HCEC 1CT (cell line): ENCODE measurements at regions not wholly inside any gene's neighbourhood (a gene's known extent, or its start where the extent isn't known, plus 50 kb on each side); places are given as distances from the start of the nearest gene placed in this dataset.
"Not testable (repeated sequence)": the region's sequence is repeated elsewhere in the genome, so short reads cannot be mapped to it uniquely, and the experiment has no call there.

Experiments
- DNase-seq: peaks from one replicate; pipeline ENCODE4 v3.0.0-alpha.2; 2017

DNA sequence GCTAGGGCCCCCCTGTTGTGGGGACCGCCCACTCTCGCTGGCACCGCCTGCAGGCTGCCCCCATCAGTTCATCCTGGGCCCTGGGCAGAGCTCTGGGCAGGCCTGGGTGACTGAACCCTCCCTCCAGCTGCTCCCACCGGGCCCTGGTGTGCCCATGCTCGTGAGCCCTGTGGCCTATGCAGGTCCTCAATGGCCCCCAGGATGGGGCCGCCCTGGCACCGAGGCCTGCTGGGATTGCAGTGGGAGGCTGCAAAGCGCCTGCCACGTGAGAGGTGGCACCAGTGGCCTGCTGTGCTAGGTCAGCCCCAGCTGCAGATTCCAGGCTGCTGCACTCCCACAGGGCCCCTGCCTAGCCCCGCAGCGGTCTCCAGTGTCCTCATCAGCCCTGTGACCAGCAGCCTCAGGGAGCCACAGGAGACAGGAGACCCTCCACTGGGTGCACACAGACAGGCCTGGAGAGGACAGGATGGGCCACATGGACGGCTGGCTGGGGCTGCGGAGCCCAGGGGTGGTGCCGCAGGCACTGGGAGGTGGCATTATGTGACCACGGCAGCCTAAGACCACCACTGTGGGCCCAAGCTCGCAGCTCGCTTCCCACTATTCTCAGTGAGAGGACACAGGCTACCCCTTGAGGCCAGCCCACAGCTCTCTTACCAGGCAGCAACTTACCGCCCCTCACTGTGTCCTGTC lies 199.4 kb downstream of the BCR start:
- not testable (repeated sequence) for DNase-seq

DNA sequence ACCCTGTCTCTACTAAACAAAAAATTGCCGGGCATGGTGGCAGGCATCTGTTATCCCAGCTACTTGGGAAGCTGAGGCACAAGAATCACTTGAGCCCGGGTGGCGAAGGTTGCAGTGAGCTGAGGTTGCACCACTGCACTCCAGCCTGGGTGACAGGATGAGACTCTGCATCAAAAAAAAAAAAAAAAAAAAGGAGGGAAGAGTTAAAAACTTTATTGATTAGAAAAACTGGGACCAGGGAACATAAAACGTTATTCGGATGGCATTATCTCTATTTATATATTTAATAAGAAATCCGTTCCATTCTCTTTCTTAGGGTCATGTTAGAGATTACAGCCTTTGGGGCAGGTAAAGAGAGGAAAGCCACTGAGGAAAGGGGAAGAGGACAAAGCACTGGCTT lies 197.5 kb downstream of the BCR start:
- no peak for DNase-seq

DNA sequence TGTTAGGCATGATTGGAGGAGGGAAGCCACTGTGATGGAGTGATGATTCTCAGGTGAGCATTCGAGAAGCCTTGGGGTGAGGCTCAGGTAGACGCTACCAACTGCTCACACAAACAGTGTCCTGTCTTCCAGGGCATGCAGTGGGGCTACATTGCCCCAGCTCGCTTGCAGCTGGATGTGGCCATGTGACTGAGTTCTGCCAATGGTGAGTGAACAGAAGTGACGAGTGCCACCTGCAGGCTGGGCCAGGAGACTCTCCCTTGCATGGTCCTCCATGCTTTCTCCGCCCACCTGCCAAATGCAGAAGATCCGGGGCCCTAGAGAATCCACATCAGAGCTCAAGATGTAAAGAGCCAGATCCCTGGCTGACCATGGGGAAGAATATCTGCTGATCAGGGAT lies 195.9 kb downstream of the BCR start:
- peak; percentile 19 for DNase-seq

DNA sequence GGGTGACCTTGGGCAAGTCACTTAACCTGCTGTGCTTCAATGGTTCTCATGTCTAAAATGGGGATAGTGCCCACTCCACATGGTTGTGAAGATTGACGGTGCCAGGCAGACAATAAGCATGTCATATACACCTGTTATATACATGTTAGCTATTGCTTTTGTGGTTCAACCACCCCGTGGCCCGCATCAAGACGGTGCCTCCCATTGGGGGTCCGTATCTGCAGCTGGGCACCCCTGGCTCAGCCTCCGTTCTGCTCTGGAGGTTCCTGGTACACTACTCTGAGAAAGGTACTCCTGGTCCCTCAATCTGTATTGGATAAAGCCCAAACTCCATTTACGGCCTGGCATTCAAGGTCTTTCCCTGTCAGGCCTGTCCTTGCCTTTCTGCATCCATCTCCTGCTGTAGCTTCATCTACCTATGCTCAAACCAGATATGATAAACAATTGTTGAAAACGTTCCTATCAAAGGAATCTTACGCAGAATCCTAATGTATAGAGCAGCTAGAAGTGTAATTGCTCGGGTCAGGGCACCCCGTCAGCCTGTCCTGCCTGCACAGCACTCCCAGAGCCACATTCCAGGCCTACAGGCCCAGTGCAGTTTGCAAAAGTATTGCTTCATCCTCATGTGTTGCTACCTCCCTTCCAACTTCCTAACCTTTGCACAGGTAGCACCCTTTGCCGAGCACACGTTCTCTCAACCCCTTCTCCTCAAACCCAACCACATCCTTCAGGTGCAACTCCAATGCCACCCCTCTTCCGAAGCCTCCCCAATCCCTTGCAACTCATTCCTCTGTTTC lies 194.9 kb downstream of the BCR start:
- no peak for DNase-seq

DNA sequence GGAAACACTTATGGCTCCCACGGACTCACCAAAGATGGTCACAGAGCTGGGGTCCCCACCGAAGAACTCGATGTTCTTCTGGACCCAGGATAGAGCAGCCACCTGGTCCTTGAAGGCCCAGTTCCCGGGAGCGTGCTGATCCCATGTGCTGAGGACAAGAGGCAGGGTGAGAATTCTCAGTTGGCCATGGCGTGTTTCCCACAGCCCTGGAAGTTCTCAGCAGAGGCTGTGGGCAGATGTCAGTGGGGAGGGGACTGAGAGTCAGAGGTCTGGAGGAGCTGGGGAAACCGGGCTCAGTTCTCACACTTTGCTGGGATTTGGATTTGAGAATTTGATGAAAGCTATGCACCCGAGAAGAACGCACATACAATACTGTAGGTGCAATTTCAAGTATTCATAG lies 193.3 kb downstream of the BCR start:
- no peak for DNase-seq

DNA sequence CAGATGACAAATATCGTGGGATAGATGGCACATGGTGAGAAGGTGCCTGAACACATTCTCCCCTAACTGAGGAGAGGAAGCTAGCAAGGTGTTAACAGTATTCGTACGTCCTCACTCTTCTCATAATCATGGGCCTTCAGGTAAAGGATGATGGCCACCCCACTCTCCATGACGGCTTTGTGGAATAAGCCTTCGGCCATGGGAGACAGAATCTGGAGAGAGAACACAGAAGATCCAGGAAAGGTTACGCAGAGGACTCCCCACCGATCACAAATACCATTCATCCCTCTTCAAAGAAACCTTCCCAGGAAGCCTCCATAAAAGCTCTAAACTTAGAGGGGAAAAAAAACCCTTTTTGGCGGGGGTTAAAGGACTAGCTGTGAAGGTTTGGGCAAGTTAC lies 189.9 kb downstream of the BCR start:
- no peak for DNase-seq

DNA sequence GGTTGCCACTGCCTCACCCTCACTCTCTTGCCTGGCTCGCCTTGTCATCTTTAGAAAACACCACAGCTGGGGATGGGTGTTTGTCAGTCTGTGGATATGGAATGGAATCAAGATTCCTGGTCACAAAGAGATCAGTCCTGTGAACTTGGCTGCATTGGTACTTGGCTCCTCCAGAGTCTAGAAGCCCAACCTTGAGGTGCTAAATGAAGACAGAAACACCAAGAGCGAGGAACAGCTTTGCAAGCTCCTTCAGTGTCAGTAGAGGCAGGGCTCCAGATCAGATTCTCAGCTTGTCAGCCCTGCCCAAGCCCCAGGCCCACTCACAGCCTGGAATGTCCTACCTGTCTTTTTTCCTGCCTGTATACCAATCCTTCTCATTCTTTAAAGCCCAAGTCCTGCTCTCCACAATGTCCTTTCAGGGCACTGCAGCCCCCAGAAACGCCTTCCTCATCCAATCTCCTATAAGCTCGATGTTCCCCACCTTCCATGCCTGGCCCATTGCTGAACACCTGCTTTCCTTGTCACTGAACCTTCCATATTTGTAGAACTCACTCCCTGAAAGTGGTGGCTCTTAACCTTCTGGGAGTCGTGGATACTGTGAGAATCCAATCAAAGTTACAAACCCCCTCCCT lies 188.9 kb downstream of the BCR start:
- DNase-seq: no peak
